ENCODE measurements at regions not wholly inside any gene's neighbourhood (a gene's known extent, or its start where the extent isn't known, plus 50 kb on each side); places are given as distances from the start of the nearest gene placed in this dataset.

GRCh38 chr1:201688514-201688913 lies 140.4 kb upstream of the IPO9 start:
- H3K4me1 ChIP-seq (ENCODE audit: control insufficient read depth, insufficient read depth, low read length), result peaks cover 10% of the 10 kb centered on the region

GRCh38 chr1:201689647-201690046 lies 139.3 kb upstream of the IPO9 start:
- Mint-ChIP-seq H3K4me3 (no peak overlapping the region), H3K9me3 (peaks cover 2% of the 10 kb centered on the region), H3K36me3 (ENCODE audit: low read depth) (no peaks in the 10 kb centered on the region), H3K27ac (no peak overlapping the region), H3K27me3 (ENCODE audit: insufficient read depth) (no peaks in the 10 kb centered on the region), H3K4me1 (peaks cover 44% of the 10 kb centered on the region)
- Histone ChIP-seq H3K27me3 (ENCODE audit: control insufficient read depth, insufficient read depth, low read length, poor library complexity, severe bottlenecking) (no peaks in the 10 kb centered on the region), H3K36me3 (ENCODE audit: control insufficient read depth, insufficient read depth, low read length) (no peaks in the 10 kb centered on the region), H3K9me3 (ENCODE audit: control insufficient read depth, low read length) (no peaks in the 10 kb centered on the region), H3K4me3 (ENCODE audit: low read length) (no peak overlapping the region), H3K9ac (ENCODE audit: extremely low read depth, low read length, poor library complexity, severe bottlenecking) (no peak overlapping the region), H3K4me1 (ENCODE audit: control insufficient read depth, insufficient read depth, low read length) (peaks cover 11% of the 10 kb centered on the region), H3K27ac (ENCODE audit: low read depth, low read length) (no peak overlapping the region)
- DNase-seq, result no peak
- no peak for TF ChIP-seq CTCF (conservative IDR thresholded peaks at IDR 0.05)
- 97 to 100% methylated on average over 4 to 7 of the region's 8 CpGs for WGBS, 2 experiments (ENCODE audit: insufficient coverage in 1 of 2, insufficient read length in 1 of 2)

More at GRCh38 chr1:201688514-201688913, 140.4 kb upstream of the IPO9 start:
- Histone ChIP-seq H3K27ac (ENCODE audit: low read depth, low read length) (no peak overlapping the region), H3K27me3 (ENCODE audit: control insufficient read depth, insufficient read depth, low read length, poor library complexity, severe bottlenecking) (no peaks in the 10 kb centered on the region), H3K36me3 (ENCODE audit: control insufficient read depth, insufficient read depth, low read length) (no peaks in the 10 kb centered on the region), H3K9ac (ENCODE audit: extremely low read depth, low read length, poor library complexity, severe bottlenecking) (no peak overlapping the region), H3K4me3 (ENCODE audit: low read length) (no peak overlapping the region), H3K9me3 (ENCODE audit: control insufficient read depth, low read length) (no peaks in the 10 kb centered on the region)
- Mint-ChIP-seq H3K27me3 (ENCODE audit: insufficient read depth) (no peaks in the 10 kb centered on the region), H3K4me3 (no peak overlapping the region), H3K36me3 (ENCODE audit: low read depth) (no peaks in the 10 kb centered on the region), H3K4me1 (peaks cover 37% of the 10 kb centered on the region), H3K9me3 (peaks cover 2% of the 10 kb centered on the region), H3K27ac (no peak overlapping the region)
- no peak for TF ChIP-seq CTCF (conservative IDR thresholded peaks at IDR 0.05)
- DNase-seq, result no peak
- WGBS, 2 experiments (ENCODE audit: insufficient coverage in 1 of 2, insufficient read length in 1 of 2), result 92 to 98% methylated on average over 9 of the region's 9 CpGs

- no peak overlapping the region for H3K27ac Mint-ChIP-seq
- no peak for DNase-seq
- peaks cover 12% of the 10 kb centered on the region for H3K4me1 ChIP-seq (ENCODE audit: control insufficient read depth, insufficient read depth, low read length)
- no peak overlapping the region for H3K4me3 Mint-ChIP-seq
- H3K27ac ChIP-seq (ENCODE audit: low read depth, low read length), result no peak overlapping the region
- H3K36me3 ChIP-seq (ENCODE audit: control insufficient read depth, insufficient read depth, low read length), result no peaks in the 10 kb centered on the region
- H3K4me1 Mint-ChIP-seq, result peaks cover 47% of the 10 kb centered on the region
- WGBS, 2 experiments (ENCODE audit: insufficient coverage in 1 of 2, insufficient read length in 1 of 2), result 83% methylated on average over 9 to 10 of the region's 10 CpGs
- H3K4me3 ChIP-seq (ENCODE audit: low read length), result no peak overlapping the region
- no peaks in the 10 kb centered on the region for H3K27me3 Mint-ChIP-seq (ENCODE audit: insufficient read depth)
- TF ChIP-seq CTCF (conservative IDR thresholded peaks at IDR 0.05), result no peak
- H3K9me3 ChIP-seq (ENCODE audit: control insufficient read depth, low read length), result no peaks in the 10 kb centered on the region
- no peaks in the 10 kb centered on the region for H3K36me3 Mint-ChIP-seq (ENCODE audit: low read depth)
- H3K27me3 ChIP-seq (ENCODE audit: control insufficient read depth, insufficient read depth, low read length, poor library complexity, severe bottlenecking), result no peaks in the 10 kb centered on the region
- H3K9me3 Mint-ChIP-seq, result peaks cover 2% of the 10 kb centered on the region
- H3K9ac ChIP-seq (ENCODE audit: extremely low read depth, low read length, poor library complexity, severe bottlenecking), result no peak overlapping the region
These were observed 138.4 kb upstream of the IPO9 start for GRCh38 chr1:201690528-201690927.
